ENCODE measurements at regions not wholly inside any gene's neighbourhood (a gene's known extent, or its start where the extent isn't known, plus 50 kb on each side); places are given as distances from the start of the nearest gene placed in this dataset.
"Not testable (repeated sequence)": the region's sequence is repeated elsewhere in the genome, so short reads cannot be mapped to it uniquely, and the experiment has no call there.

- DNase-seq, result no peak
Observed at GRCh38 chr5:112112346-112112745, 306.7 kb downstream of the EPB41L4A start.

- no peak for DNase-seq
Observed at GRCh38 chr5:112109331-112110007, 309.6 kb downstream of the EPB41L4A start.

GRCh38 chr5:112106878-112107277 is 312.2 kb downstream of the EPB41L4A start:
- DNase-seq, result no peak

GRCh38 chr5:112097768-112098167 is 321.3 kb downstream of the EPB41L4A start:
- DNase-seq, result no peak

- DNase-seq, result no peak
Observed at GRCh38 chr5:112087222-112087621, 330.2 kb upstream of the NREP start.

- DNase-seq, result no peak
Observed at GRCh38 chr5:112086740-112087139, 329.7 kb upstream of the NREP start.

- DNase-seq, result no peak
Observed at GRCh38 chr5:112084149-112084548, 327.2 kb upstream of the NREP start.

GRCh38 chr5:112083623-112084022 is 326.6 kb upstream of the NREP start:
- DNase-seq, result no peak

- DNase-seq, result no peak
Observed at GRCh38 chr5:112077180-112077579, 320.2 kb upstream of the NREP start.

GRCh38 chr5:112070022-112070421 is 313.0 kb upstream of the NREP start:
- no peak for DNase-seq

GRCh38 chr5:112069329-112069728 is 312.3 kb upstream of the NREP start:
- no peak for DNase-seq

GRCh38 chr5:112068593-112068992 is 311.6 kb upstream of the NREP start:
- DNase-seq, result no peak

GRCh38 chr5:112065781-112066180 is 308.8 kb upstream of the NREP start:
- DNase-seq, result no peak

GRCh38 chr5:112064956-112065355 is 308.0 kb upstream of the NREP start:
- DNase-seq, result no peak

- DNase-seq, result no peak
Observed at GRCh38 chr5:112064271-112064701, 307.3 kb upstream of the NREP start.

- DNase-seq, result no peak
Observed at GRCh38 chr5:112063856-112064255, 306.9 kb upstream of the NREP start.

GRCh38 chr5:112063191-112063590 is 306.2 kb upstream of the NREP start:
- DNase-seq, result no peak

- DNase-seq, result no peak
Observed at GRCh38 chr5:112062181-112062580, 305.2 kb upstream of the NREP start.

- DNase-seq, result no peak
Observed at GRCh38 chr5:112061666-112062065, 304.7 kb upstream of the NREP start.

GRCh38 chr5:112059579-112060135 is 302.7 kb upstream of the NREP start:
- DNase-seq, result no peak

- no peak for DNase-seq
Observed at GRCh38 chr5:112049738-112050137, 292.7 kb upstream of the NREP start.

- DNase-seq, result no peak
Observed at GRCh38 chr5:112036206-112036605, 279.2 kb upstream of the NREP start.

- DNase-seq, result no peak
Observed at GRCh38 chr5:112034421-112034979, 277.5 kb upstream of the NREP start.

- not testable (repeated sequence) for DNase-seq
Observed at GRCh38 chr5:112026879-112027278, 269.9 kb upstream of the NREP start.

GRCh38 chr5:112025757-112026156 is 268.8 kb upstream of the NREP start:
- DNase-seq, result no peak
